ENCODE measurements at regions not wholly inside any gene's neighbourhood (a gene's known extent, or its start where the extent isn't known, plus 50 kb on each side); places are given as distances from the start of the nearest gene placed in this dataset.
A peak's percentile ranks its signal among the peaks of the same experiment; 100 is the strongest.

DNA sequence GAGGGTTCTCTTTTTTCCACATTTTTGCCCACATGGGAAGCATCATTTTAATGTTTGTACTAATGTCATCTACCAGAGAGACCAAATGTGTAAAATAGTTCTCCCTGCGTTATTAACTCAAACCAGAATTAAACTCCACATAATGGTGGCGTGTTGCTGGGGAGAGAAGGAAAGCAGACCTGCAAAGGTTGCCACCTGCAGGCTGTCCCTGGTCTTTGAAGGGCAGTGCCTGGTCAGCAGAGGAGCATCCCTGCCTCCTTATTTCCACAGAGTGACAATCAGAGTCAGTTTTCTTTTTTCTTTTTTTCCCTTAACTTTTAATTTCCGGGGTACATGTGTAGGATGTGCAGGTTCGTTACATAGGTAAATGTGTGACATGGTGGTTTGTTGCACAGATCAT lies 214.5 kb downstream of the TBX18 start:
- no peak overlapping the region for H3K4me3 ChIP-seq (ENCODE audit: low read depth, low read length)
- TF ChIP-seq, protein P1, sequence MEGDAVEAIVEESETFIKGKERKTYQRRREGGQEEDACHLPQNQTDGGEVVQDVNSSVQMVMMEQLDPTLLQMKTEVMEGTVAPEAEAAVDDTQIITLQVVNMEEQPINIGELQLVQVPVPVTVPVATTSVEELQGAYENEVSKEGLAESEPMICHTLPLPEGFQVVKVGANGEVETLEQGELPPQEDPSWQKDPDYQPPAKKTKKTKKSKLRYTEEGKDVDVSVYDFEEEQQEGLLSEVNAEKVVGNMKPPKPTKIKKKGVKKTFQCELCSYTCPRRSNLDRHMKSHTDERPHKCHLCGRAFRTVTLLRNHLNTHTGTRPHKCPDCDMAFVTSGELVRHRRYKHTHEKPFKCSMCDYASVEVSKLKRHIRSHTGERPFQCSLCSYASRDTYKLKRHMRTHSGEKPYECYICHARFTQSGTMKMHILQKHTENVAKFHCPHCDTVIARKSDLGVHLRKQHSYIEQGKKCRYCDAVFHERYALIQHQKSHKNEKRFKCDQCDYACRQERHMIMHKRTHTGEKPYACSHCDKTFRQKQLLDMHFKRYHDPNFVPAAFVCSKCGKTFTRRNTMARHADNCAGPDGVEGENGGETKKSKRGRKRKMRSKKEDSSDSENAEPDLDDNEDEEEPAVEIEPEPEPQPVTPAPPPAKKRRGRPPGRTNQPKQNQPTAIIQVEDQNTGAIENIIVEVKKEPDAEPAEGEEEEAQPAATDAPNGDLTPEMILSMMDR (conservative IDR thresholded peaks at IDR 0.05; ENCODE audit: low read depth, low read length): peak; percentile 53
- DNase-seq (ENCODE audit: low read depth): no peak

- TF ChIP-seq, protein P1 (conservative IDR thresholded peaks at IDR 0.05; ENCODE audit: low read depth, low read length): no peak
- no peak for DNase-seq (ENCODE audit: low read depth)
- no peak overlapping the region for H3K4me3 ChIP-seq (ENCODE audit: low read depth, low read length)
Observed at GRCh38 chr6:84547341-84547801, 217.0 kb downstream of the TBX18 start.

DNA sequence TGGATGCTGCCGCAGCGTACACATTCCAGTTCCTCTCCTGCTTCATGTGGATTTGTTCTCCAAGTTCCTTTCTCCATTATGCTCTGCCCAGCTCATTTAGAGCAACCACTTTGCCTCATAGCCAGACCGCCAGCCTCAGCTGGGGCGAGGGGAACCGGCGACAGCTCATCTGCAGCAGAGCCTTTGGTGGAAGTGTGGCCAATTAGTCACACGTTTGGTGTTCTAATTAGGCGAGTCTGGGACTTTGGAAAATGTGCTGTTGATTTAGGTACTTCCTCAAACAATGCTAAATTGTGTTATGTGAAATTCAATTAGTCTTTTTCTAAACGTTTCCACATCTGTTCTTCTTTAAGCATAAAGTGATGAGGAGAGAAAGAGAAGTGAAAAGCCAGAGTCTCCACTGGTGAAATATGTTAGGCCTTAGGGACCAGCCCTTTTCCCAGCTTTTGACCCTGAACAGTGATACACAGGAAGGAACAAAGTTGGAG lies 217.9 kb downstream of the TBX18 start:
- no peak overlapping the region for H3K4me3 ChIP-seq (ENCODE audit: low read depth, low read length)
- TF ChIP-seq, protein P1 (conservative IDR thresholded peaks at IDR 0.05; ENCODE audit: low read depth, low read length): no peak
- DNase-seq (ENCODE audit: low read depth): no peak

DNA sequence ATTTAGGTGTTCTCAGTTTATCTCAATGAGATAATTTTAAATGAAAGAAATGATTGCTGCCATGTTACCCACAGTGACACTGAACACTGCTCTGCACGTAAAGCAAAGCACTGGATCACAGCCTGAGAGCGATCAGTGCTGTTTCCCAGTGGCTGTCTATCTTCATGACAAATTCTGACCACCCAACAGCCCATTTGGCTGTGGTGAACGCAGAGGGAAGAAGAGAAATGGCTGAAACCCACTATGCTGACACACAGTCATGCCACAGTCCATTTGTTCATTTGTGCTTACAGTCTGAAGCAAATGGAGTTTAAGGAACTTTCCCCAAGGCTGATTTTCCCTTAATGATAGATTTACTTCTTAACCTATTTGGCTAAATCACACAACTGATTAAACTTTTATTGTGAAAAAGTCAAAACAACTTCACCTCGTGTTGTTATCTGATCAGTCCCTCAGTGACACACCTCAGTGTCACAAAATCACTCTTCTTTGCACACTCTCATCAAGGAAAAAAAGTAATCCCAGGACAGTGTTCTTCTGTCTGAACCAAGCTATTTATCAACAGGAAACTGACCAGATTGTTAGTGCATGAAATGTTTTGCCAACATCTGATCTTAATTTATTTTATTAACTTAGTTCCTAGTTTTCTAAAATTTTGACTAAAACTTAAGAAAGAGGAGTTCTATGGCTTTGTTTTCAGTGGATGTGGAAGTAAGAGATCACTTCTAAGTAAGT lies 225.1 kb downstream of the TBX18 start:
- TF ChIP-seq, protein P1 (conservative IDR thresholded peaks at IDR 0.05; ENCODE audit: low read depth, low read length): no peak
- no peak for DNase-seq (ENCODE audit: low read depth)
- H3K4me3 ChIP-seq (ENCODE audit: low read depth, low read length): no peak overlapping the region

GRCh38 chr6:84536885-84537638 lies 227.3 kb downstream of the TBX18 start:
- TF ChIP-seq, protein P1 (conservative IDR thresholded peaks at IDR 0.05; ENCODE audit: low read depth, low read length): no peak
- no peak for DNase-seq (ENCODE audit: low read depth)
- no peak overlapping the region for H3K4me3 ChIP-seq (ENCODE audit: low read depth, low read length)

DNA sequence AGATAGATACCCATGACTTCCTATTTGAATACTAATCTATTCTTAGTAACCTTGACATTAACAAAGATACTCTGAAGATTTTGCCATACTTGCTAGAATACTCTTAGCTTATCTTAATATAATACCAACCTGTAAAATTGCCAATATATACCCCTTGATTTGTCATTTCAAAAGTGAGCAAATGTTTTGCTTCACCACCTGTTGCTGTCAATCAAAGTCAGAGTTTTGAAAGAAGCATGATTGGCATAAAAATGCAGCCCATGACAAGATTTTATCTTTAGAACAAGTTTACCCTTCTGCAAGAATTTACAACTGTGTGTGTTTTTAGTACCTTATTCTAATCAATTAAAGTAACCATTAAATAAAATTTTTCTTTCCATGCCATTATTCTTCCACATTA lies 236.2 kb downstream of the TBX18 start:
- TF ChIP-seq, protein P1 (conservative IDR thresholded peaks at IDR 0.05; ENCODE audit: low read depth, low read length): no peak
- no peak for DNase-seq (ENCODE audit: low read depth)
- no peak overlapping the region for H3K4me3 ChIP-seq (ENCODE audit: low read depth, low read length)
